ENCODE measurements at regions not wholly inside any gene's neighbourhood (a gene's known extent, or its start where the extent isn't known, plus 50 kb on each side); places are given as distances from the start of the nearest gene placed in this dataset.

DNA sequence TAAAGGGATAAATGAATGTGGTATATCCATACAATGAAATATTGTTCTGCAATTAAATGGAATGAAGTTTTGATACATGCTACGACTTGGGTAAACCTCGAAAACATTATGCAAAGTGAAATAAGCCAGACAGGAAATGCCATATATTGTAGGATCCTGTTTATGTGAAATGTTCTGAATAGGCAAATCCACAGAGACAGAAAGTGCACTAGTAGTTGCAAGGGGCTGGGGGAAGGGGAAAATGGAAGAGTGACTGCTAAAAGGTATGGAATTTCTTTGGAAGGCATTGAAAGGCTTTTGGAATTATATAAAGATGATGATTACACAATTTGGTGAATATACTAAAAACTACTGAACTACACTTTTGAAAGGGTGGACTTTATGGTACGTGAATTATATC lies 97.0 kb downstream of the FOXD1 start:
- 23% methylated on average over 3 of the region's 3 CpGs for WGBS (ENCODE audit: low lambda C conversion rate)

DNA sequence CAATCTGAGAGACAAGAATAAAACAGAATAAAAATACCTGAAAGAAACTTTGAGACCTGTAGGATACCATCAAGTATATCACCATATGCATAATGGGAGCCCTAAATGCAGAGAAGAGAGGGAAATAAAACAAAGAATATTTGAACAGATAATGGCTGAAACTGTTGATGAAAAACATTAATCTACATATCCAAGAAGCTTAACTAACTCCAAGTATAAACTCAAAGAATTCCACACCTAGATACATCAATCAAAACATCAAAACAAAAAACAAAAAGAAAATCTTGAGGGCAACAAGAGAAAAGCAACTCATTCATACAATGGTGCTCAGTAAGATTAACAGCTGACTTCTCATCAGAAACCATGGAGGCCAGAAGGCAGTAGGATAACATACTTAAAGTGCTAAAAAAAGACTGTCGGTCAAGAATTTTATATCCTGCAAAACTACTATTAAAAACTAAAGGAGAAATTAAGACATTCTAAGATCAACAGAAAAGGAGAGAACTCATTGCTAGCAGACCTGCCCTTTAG lies 101.6 kb downstream of the FOXD1 start:
- CTCF ChIA-PET: interaction anchor here (1.3 kb wide), 1 partner anchor 131 kb away, joined by 3 read pairs; no protein-coding TSS in a partner anchor
- 47% methylated on average over 1 of the region's 1 CpG for WGBS (ENCODE audit: low lambda C conversion rate)

More for the DNA sequence above, 97.0 kb downstream of the FOXD1 start:
- Histone ChIP-seq H3K9me2 (no peaks in the 10 kb centered on the region), H3K9me3 (peaks cover 7% of the 10 kb centered on the region; the same call in 1 of the 2 replicates), H3K27ac (ENCODE audit: low read depth in 2 of 2, low read length in 1 of 2) (no peak overlapping the region), H3K4me1 (ENCODE audit: control insufficient read depth in 1 of 2, insufficient read depth in 2 of 2, low read depth in 1 of 2, low read length in 1 of 2) (no peaks in the 10 kb centered on the region), H3F3A (replicated peaks; ENCODE audit: insufficient read depth) (no peaks in the 10 kb centered on the region), H3K27me3 (ENCODE audit: insufficient read depth) (no peaks in the 10 kb centered on the region), H3K4me2 (no peak overlapping the region), H3K36me3 (replicated peaks in 1 of 2; ENCODE audit: control insufficient read depth in 1 of 2, insufficient read depth in 2 of 2, low read length in 1 of 2) (no peaks in the 10 kb centered on the region), H4K20me1 (ENCODE audit: insufficient read depth) (no peaks in the 10 kb centered on the region), H3K4me3 (ENCODE audit: low read depth in 2 of 2, low read length in 1 of 2) (no peak overlapping the region), H3K9ac (no peak overlapping the region), H3K79me2 (ENCODE audit: insufficient read depth) (no peaks in the 10 kb centered on the region), H2AFZ (ENCODE audit: low read depth) (no peak overlapping the region)
- CTCF ChIA-PET: no interaction called here
- POLR2A ChIA-PET: no interaction called here
- TF ChIP-seq YY1 (IDR thresholded peaks at IDR 0.05; ENCODE audit: low read depth) (no peak), TEAD4 (IDR thresholded peaks at IDR 0.05; ENCODE audit: borderline replicate concordance, insufficient read depth) (no peak), GATA2 (CRISPR knock-in tag; IDR thresholded peaks at IDR 0.05) (no peak), SIN3A (IDR thresholded peaks at IDR 0.05; ENCODE audit: borderline replicate concordance, low read depth, low read length) (no peak), MEF2A (IDR thresholded peaks at IDR 0.05; ENCODE audit: borderline replicate concordance, low read depth) (no peak), SMC3 (IDR thresholded peaks at IDR 0.05; ENCODE audit: low read depth, low read length) (no peak)
- TF ChIP-seq, protein P1, sequence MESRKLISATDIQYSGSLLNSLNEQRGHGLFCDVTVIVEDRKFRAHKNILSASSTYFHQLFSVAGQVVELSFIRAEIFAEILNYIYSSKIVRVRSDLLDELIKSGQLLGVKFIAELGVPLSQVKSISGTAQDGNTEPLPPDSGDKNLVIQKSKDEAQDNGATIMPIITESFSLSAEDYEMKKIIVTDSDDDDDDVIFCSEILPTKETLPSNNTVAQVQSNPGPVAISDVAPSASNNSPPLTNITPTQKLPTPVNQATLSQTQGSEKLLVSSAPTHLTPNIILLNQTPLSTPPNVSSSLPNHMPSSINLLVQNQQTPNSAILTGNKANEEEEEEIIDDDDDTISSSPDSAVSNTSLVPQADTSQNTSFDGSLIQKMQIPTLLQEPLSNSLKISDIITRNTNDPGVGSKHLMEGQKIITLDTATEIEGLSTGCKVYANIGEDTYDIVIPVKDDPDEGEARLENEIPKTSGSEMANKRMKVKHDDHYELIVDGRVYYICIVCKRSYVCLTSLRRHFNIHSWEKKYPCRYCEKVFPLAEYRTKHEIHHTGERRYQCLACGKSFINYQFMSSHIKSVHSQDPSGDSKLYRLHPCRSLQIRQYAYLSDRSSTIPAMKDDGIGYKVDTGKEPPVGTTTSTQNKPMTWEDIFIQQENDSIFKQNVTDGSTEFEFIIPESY (IDR thresholded peaks at IDR 0.05; ENCODE audit: borderline replicate concordance, low read depth): no peak
- TF ChIP-seq, protein P2, sequence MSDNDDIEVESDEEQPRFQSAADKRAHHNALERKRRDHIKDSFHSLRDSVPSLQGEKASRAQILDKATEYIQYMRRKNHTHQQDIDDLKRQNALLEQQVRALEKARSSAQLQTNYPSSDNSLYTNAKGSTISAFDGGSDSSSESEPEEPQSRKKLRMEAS (IDR thresholded peaks at IDR 0.05; ENCODE audit: low read depth): no peak
- DNase-seq: no peak

More for the DNA sequence above, 101.6 kb downstream of the FOXD1 start:
- H3K9ac ChIP-seq: no peak overlapping the region
- TF ChIP-seq YY1 (IDR thresholded peaks at IDR 0.05; ENCODE audit: low read depth) (no peak), FOXJ3 (CRISPR knock-in tag; IDR thresholded peaks at IDR 0.05) (no peak), GABPA (IDR thresholded peaks at IDR 0.05; ENCODE audit: low read depth) (no peak), TAF1 (IDR thresholded peaks at IDR 0.05; ENCODE audit: borderline replicate concordance, low read depth, low read length) (no peak), TCF12 (IDR thresholded peaks at IDR 0.05) (no peak), NFIC (IDR thresholded peaks at IDR 0.05; ENCODE audit: borderline replicate concordance) (no peak), SIN3A (IDR thresholded peaks at IDR 0.05; ENCODE audit: borderline replicate concordance, low read depth, low read length) (no peak)
- TF ChIP-seq, protein P3, sequence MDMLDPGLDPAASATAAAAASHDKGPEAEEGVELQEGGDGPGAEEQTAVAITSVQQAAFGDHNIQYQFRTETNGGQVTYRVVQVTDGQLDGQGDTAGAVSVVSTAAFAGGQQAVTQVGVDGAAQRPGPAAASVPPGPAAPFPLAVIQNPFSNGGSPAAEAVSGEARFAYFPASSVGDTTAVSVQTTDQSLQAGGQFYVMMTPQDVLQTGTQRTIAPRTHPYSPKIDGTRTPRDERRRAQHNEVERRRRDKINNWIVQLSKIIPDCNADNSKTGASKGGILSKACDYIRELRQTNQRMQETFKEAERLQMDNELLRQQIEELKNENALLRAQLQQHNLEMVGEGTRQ (IDR thresholded peaks at IDR 0.05; ENCODE audit: borderline replicate concordance, low read depth, low read length): no peak
- TF ChIP-seq, protein P1 (IDR thresholded peaks at IDR 0.05; ENCODE audit: borderline replicate concordance, low read depth): no peak
- POLR2A ChIA-PET: no interaction called here
- peaks cover 14% of the 10 kb centered on the region; the same call in 1 of the 2 replicates for H3K9me3 ChIP-seq
- H3K4me2 ChIP-seq: no peak overlapping the region
- H3K36me3 ChIP-seq (replicated peaks in 1 of 2; ENCODE audit: control insufficient read depth in 1 of 2, insufficient read depth in 2 of 2, low read length in 1 of 2): no peaks in the 10 kb centered on the region
- no peaks in the 10 kb centered on the region for H3K27me3 ChIP-seq (ENCODE audit: insufficient read depth)
- H3K27ac ChIP-seq (ENCODE audit: low read depth in 2 of 2, low read length in 1 of 2): no peak overlapping the region
- H3F3A ChIP-seq (replicated peaks; ENCODE audit: insufficient read depth): no peaks in the 10 kb centered on the region
- no peak overlapping the region for H3K4me3 ChIP-seq (ENCODE audit: low read depth in 2 of 2, low read length in 1 of 2)
- H3K9me2 ChIP-seq: no peaks in the 10 kb centered on the region
- no peak for DNase-seq
- H3K4me1 ChIP-seq (ENCODE audit: control insufficient read depth in 1 of 2, insufficient read depth in 2 of 2, low read depth in 1 of 2, low read length in 1 of 2): no peaks in the 10 kb centered on the region
- H3K79me2 ChIP-seq (ENCODE audit: insufficient read depth): no peaks in the 10 kb centered on the region
- H4K20me1 ChIP-seq (ENCODE audit: insufficient read depth): no peaks in the 10 kb centered on the region
- H2AFZ ChIP-seq (ENCODE audit: low read depth): no peak overlapping the region
